Thyroid gland (tissue), 4 donors: ENCODE measurements at regions not wholly inside any gene's neighbourhood (a gene's known extent, or its start where the extent isn't known, plus 50 kb on each side); places are given as distances from the start of the nearest gene placed in this dataset.

Experiments used
- POLR2A ChIP-seq, 2 donors: fragments of 450-650 bp; IDR thresholded peaks; one replicate each; pipeline ENCODE4 v1.6.1; 2017; ENCODE audit warnings: antibody characterized with exemption in 2 of 2, mild to moderate bottlenecking in 2 of 2, moderate library complexity in 1 of 2
- TF ChIP-seq, protein P1 (sequence below), 6 experiments: fragments of 200-600 bp in 3 of 6; fragments of 450-650 bp in 3 of 6; sonication (generic) in 3 of 6; IDR thresholded peaks; one replicate each; pipeline ENCODE4 v1.5.1; 2016 to 2019; ENCODE audit warnings: antibody characterized with exemption in 6 of 6, mild to moderate bottlenecking in 2 of 6, inconsistent platforms in 1 of 6, moderate library complexity in 1 of 6

- TF ChIP-seq, protein P1, sequence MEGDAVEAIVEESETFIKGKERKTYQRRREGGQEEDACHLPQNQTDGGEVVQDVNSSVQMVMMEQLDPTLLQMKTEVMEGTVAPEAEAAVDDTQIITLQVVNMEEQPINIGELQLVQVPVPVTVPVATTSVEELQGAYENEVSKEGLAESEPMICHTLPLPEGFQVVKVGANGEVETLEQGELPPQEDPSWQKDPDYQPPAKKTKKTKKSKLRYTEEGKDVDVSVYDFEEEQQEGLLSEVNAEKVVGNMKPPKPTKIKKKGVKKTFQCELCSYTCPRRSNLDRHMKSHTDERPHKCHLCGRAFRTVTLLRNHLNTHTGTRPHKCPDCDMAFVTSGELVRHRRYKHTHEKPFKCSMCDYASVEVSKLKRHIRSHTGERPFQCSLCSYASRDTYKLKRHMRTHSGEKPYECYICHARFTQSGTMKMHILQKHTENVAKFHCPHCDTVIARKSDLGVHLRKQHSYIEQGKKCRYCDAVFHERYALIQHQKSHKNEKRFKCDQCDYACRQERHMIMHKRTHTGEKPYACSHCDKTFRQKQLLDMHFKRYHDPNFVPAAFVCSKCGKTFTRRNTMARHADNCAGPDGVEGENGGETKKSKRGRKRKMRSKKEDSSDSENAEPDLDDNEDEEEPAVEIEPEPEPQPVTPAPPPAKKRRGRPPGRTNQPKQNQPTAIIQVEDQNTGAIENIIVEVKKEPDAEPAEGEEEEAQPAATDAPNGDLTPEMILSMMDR (IDR thresholded peaks at IDR 0.05): no peak
- TF ChIP-seq POLR2A (IDR thresholded peaks at IDR 0.05): no peak
Observed at GRCh38 chr16:5527817-5528216, 430.2 kb upstream of the EEF2KMT start.
